ENCODE measurements at regions not wholly inside any gene's neighbourhood (a gene's known extent, or its start where the extent isn't known, plus 50 kb on each side); places are given as distances from the start of the nearest gene placed in this dataset.
"Not testable (repeated sequence)": the region's sequence is repeated elsewhere in the genome, so short reads cannot be mapped to it uniquely, and the experiment has no call there.

GRCh38 chr14:98914942-98915341 lies 357.1 kb downstream of the BCL11B start:
- TF ChIP-seq ZFX (IDR thresholded peaks at IDR 0.05; ENCODE audit: borderline replicate concordance) (no peak), CTCF (IDR thresholded peaks at IDR 0.05) (no peak)
- no peak overlapping the region for H3K27ac ChIP-seq

DNA sequence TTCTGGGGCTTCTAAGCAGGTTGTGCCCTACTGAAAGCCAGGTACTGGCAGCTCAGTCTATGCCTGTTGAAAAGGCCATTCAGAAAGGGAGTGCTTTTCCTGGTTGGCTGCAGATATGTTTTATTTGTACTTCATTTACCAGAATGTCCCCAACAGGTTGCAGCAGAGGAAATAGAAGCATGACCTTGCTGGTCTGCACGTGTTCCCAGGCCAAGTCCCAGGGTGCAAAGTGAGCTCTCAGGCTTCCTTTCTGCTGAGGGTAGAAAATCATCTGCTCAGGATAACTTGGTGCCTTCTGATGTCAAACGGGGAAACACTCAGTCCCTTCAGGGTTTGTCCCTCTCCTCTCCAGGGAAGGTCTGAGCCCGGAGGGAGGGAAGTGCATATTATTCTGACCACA lies 356.4 kb downstream of the BCL11B start:
- TF ChIP-seq CTCF (IDR thresholded peaks at IDR 0.05) (no peak), ZFX (IDR thresholded peaks at IDR 0.05; ENCODE audit: borderline replicate concordance) (no peak)
- H3K27ac ChIP-seq: no peak overlapping the region

DNA sequence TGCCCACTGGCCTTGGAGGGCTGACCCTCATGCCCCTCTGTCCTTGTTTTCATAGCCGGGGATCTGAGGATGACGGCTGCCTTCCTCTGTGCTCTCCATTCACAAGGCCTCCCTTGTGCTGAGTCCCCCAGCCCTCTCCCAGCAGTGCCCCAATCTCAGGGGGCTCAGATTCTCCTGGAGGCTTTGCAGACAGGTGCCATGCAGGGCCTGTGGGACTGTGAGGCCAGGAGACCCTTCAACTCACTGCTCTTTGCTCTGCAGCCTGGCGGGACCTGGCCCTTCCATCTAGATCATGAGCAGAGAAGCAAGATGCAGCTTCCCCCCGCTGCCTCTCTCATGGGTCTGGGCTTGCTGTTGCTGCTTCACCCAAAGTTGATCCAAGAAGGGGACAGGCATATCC lies 356.0 kb downstream of the BCL11B start:
- no peak overlapping the region for H3K27ac ChIP-seq
- TF ChIP-seq CTCF (IDR thresholded peaks at IDR 0.05) (no peak), ZFX (IDR thresholded peaks at IDR 0.05; ENCODE audit: borderline replicate concordance) (no peak)

GRCh38 chr14:98916476-98916875 lies 355.5 kb downstream of the BCL11B start:
- TF ChIP-seq CTCF (IDR thresholded peaks at IDR 0.05) (no peak), ZFX (IDR thresholded peaks at IDR 0.05; ENCODE audit: borderline replicate concordance) (no peak)
- H3K27ac ChIP-seq: no peak overlapping the region

- TF ChIP-seq CTCF (IDR thresholded peaks at IDR 0.05) (no peak), ZFX (IDR thresholded peaks at IDR 0.05; ENCODE audit: borderline replicate concordance) (no peak)
Measured at GRCh38 chr14:98919434-98919833, 352.6 kb downstream of the BCL11B start.

GRCh38 chr14:98921306-98921705 lies 350.7 kb downstream of the BCL11B start:
- not testable (repeated sequence) for H3K27ac ChIP-seq

More at GRCh38 chr14:98919434-98919833, 352.6 kb downstream of the BCL11B start:
- no peak overlapping the region for H3K27ac ChIP-seq

DNA sequence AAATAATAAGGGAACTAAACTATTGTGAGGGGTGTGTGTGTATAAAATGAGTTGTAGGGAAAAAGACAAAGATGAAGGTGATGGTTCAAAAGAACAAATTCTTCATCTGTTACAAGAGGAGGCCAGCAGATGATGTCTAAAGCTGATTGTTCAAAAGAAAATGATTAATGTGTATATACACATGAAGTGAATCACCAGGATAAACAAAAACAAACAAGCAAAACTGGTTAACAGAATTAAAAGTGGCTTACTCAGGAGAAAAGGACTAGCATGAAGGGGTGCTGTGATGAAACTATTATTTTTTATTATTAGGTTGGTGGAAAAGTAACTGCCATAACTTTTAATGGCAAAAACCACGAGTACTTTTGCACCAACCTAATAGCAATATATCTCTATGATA lies 348.4 kb downstream of the BCL11B start:
- no peak overlapping the region for H3K27ac ChIP-seq
- TF ChIP-seq ZFX (IDR thresholded peaks at IDR 0.05; ENCODE audit: borderline replicate concordance) (no peak), CTCF (IDR thresholded peaks at IDR 0.05) (no peak)

DNA sequence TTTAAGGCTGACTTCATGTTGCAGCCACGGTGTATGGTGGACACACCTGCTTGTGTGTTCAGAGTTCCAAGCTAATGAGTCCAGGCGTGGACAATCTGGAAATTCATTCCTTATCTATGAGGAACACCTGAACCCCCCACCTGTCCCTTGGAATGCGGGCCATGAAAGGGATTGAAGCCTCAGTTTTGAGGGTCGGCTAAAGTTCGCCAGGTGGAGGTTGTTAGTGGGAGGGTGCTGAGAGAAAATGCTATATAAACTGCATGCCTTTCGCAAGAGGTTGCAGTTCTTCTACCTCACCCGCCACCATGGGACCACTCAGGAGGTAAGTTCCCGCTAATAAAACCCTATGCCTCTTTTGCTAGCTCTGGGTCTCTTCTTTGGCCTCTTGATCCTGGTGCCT lies 348.0 kb downstream of the BCL11B start:
- TF ChIP-seq CTCF (IDR thresholded peaks at IDR 0.05): no peak
- TF ChIP-seq ZFX (IDR thresholded peaks at IDR 0.05; ENCODE audit: borderline replicate concordance): no peak
- H3K27ac ChIP-seq: no peak overlapping the region
